Tibial nerve (tissue), 4 donors: ENCODE measurements at regions not wholly inside any gene's neighbourhood (a gene's known extent, or its start where the extent isn't known, plus 50 kb on each side); places are given as distances from the start of the nearest gene placed in this dataset.
"Not testable (repeated sequence)": the region's sequence is repeated elsewhere in the genome, so short reads cannot be mapped to it uniquely, and the experiment has no call there.

Experiments
- DNase-seq, 2 donors: peaks; one replicate each; pipeline ENCODE4 v3.0.0-alpha.2; 2019; ENCODE audit warnings: low spot score in 2 of 2
- H3K27ac ChIP-seq, 4 donors: fragments of 200-600 bp; sonication (generic) in 3 of 4; one replicate each; pipeline ENCODE4 v1.5.1; 2017 to 2019; ENCODE audit warnings: mild to moderate bottlenecking in 1 of 4
- H3K27me3 ChIP-seq, 2 donors: fragments of 200-600 bp; sonication (generic) in 1 of 2; one replicate each; pipeline versions ENCODE4 v1.5.1 to v1.6.0; 2017 to 2019
- H3K36me3 ChIP-seq, 3 donors: fragments of 200-600 bp; sonication (generic); one replicate each; pipeline ENCODE4 v1.5.1; 2018 to 2019
- H3K4me1 ChIP-seq, 4 donors: fragments of 200-600 bp; sonication (generic) in 3 of 4; one replicate each; pipeline ENCODE4 v1.5.1; 2017 to 2019
- H3K4me3 ChIP-seq, 4 donors: fragments of 200-600 bp; sonication (generic) in 3 of 4; one replicate each; pipeline ENCODE4 v1.5.1; 2017 to 2019; ENCODE audit warnings: mild to moderate bottlenecking in 1 of 4, moderate library complexity in 1 of 4
- H3K9me3 ChIP-seq, 4 donors: fragments of 200-600 bp; sonication (generic) in 3 of 4; one replicate each; pipeline ENCODE4 v1.5.1; 2017 to 2019
- EP300 ChIP-seq, 2 donors: sonication (generic); formaldehyde crosslinking; IDR thresholded peaks; one replicate each; pipeline ENCODE4 v1.6.1; 2017; ENCODE audit warnings: antibody characterized with exemption in 2 of 2, mild to moderate bottlenecking in 1 of 2
- POLR2A ChIP-seq, 2 donors: fragments of 450-650 bp; IDR thresholded peaks; one replicate each; pipeline ENCODE4 v1.6.1; 2017; ENCODE audit warnings: antibody characterized with exemption in 2 of 2, mild to moderate bottlenecking in 2 of 2, moderate library complexity in 2 of 2
- WGBS, 2 donors: methylation state at CpG; one replicate each; pipeline ENCODE4 v1.1.5; 2018; 5-methylcytosine and 5-hydroxymethylcytosine counted together
- TF ChIP-seq, protein P1 (sequence below), 5 experiments: fragments of 200-600 bp in 3 of 5; fragments of 450-650 bp in 2 of 5; sonication (generic) in 3 of 5; IDR thresholded peaks; one replicate each; pipeline ENCODE4 v1.5.1; 2016 to 2019; ENCODE audit warnings: antibody characterized with exemption in 5 of 5, mild to moderate bottlenecking in 3 of 5, moderate library complexity in 2 of 5

DNA sequence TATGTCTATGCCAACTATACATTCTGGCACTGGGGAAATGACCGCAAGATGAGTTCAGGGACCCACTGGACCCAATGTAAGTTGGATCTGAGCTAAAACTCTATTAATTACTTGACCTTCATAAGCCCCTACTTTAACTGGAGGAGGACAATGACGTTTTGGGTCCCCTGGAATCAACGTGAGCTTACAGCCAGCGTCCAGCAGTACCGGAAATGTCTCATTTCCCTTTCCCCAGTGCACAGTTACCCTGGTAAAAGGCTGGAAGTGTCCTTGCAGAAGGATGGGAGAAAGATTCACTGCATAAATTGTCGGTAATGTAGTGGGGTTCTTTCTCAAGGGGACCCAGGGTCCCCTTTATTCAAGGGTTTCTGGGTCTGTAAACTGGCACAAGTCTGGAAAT is 1297.6 kb upstream of the ACVR2A start:
- no peaks in the 10 kb centered on the region for H3K4me1 ChIP-seq
- no peak overlapping the region for H3K4me3 ChIP-seq
- 89 to 93% methylated on average over 6 of the region's 6 CpGs for WGBS, 2 donors
- H3K27ac ChIP-seq, result no peak overlapping the region
- H3K36me3 ChIP-seq, result no peaks in the 10 kb centered on the region
- TF ChIP-seq, protein P1, sequence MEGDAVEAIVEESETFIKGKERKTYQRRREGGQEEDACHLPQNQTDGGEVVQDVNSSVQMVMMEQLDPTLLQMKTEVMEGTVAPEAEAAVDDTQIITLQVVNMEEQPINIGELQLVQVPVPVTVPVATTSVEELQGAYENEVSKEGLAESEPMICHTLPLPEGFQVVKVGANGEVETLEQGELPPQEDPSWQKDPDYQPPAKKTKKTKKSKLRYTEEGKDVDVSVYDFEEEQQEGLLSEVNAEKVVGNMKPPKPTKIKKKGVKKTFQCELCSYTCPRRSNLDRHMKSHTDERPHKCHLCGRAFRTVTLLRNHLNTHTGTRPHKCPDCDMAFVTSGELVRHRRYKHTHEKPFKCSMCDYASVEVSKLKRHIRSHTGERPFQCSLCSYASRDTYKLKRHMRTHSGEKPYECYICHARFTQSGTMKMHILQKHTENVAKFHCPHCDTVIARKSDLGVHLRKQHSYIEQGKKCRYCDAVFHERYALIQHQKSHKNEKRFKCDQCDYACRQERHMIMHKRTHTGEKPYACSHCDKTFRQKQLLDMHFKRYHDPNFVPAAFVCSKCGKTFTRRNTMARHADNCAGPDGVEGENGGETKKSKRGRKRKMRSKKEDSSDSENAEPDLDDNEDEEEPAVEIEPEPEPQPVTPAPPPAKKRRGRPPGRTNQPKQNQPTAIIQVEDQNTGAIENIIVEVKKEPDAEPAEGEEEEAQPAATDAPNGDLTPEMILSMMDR (IDR thresholded peaks at IDR 0.05), result no peak
- H3K27me3 ChIP-seq, result no peaks in the 10 kb centered on the region
- H3K9me3 ChIP-seq, result no peaks in the 10 kb centered on the region
- DNase-seq, result no peak

GRCh38 chr2:146544701-146545100 is 1300.1 kb upstream of the ACVR2A start:
- H3K4me1 ChIP-seq, result no peaks in the 10 kb centered on the region
- H3K36me3 ChIP-seq, result no peaks in the 10 kb centered on the region
- no peaks in the 10 kb centered on the region for H3K9me3 ChIP-seq
- H3K27me3 ChIP-seq, result no peaks in the 10 kb centered on the region
- H3K4me3 ChIP-seq, result no peak overlapping the region
- 89 to 92% methylated on average over 5 of the region's 5 CpGs for WGBS, 2 donors
- no peak for DNase-seq
- no peak overlapping the region for H3K27ac ChIP-seq
- TF ChIP-seq, protein P1 (IDR thresholded peaks at IDR 0.05), result no peak
- TF ChIP-seq POLR2A (IDR thresholded peaks at IDR 0.05), result no peak

DNA sequence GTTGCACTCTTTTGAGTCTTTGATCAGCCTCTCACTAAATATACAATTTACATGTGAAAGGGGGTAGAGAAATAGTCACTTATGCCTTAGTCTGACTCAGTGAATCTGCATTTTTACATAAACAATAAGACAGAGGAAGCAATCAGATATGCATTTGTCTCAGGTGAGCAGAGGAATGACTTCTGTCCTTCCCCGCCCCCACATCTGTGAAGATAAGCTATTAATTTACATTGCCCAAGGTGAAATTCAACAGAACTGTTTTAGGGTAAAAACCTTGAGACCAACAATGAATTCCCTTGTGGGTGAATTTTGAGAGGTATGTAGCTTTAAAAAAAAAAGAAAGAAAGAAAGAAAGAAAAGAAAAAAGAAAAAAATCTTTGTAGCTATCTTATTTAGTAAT is 1302.9 kb upstream of the ACVR2A start:
- H3K9me3 ChIP-seq, result no peaks in the 10 kb centered on the region
- H3K36me3 ChIP-seq, result no peaks in the 10 kb centered on the region
- no peak overlapping the region for H3K27ac ChIP-seq
- no peaks in the 10 kb centered on the region for H3K4me1 ChIP-seq
- no peak for DNase-seq
- TF ChIP-seq, protein P1 (IDR thresholded peaks at IDR 0.05), result no peak
- TF ChIP-seq POLR2A (IDR thresholded peaks at IDR 0.05) (no peak), EP300 (IDR thresholded peaks at IDR 0.05) (no peak)
- no peaks in the 10 kb centered on the region for H3K27me3 ChIP-seq
- WGBS, 2 donors, result 86 to 100% methylated on average over 1 of the region's 1 CpG
- no peak overlapping the region for H3K4me3 ChIP-seq

GRCh38 chr2:146540271-146540932 is 1304.4 kb upstream of the ACVR2A start:
- WGBS, 2 donors, result 46 to 56% methylated on average over 3 of the region's 3 CpGs
- no peak overlapping the region for H3K27ac ChIP-seq
- TF ChIP-seq, protein P1 (IDR thresholded peaks at IDR 0.05), result no peak
- TF ChIP-seq POLR2A (IDR thresholded peaks at IDR 0.05) (no peak), EP300 (IDR thresholded peaks at IDR 0.05) (no peak)
- DNase-seq, result no peak
- H3K27me3 ChIP-seq, result no peaks in the 10 kb centered on the region
- H3K36me3 ChIP-seq, result no peaks in the 10 kb centered on the region
- no peak overlapping the region for H3K4me3 ChIP-seq
- H3K4me1 ChIP-seq, result no peaks in the 10 kb centered on the region
- no peaks in the 10 kb centered on the region for H3K9me3 ChIP-seq

DNA sequence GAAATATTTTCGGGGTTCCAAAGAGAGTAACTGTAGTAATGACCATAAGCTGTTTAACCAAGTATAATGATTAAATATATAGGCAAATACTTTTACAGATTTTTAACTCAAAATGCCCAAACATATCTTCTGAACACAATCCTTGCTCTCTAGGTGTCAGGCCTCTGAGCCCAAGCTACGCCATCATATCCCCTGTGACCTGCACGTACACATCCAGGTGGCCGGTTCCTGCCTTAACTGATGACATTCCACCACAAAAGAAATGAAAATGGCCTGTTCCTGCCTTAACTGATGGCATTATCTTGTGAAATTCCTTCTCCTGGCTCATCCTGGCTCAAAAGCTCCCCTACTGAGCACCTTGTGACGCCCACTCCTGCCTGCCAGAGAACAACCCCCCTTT is 1305.1 kb upstream of the ACVR2A start:
- H3K36me3 ChIP-seq, H3K4me3 ChIP-seq, DNase-seq, H3K27me3 ChIP-seq, H3K9me3 ChIP-seq, H3K4me1 ChIP-seq, H3K27ac ChIP-seq: not testable (repeated sequence)
- 93 to 95% methylated on average over 5 of the region's 5 CpGs for WGBS, 2 donors

- H3K27me3 ChIP-seq, result no peaks in the 10 kb centered on the region
- 93 to 94% methylated on average over 2 of the region's 2 CpGs for WGBS, 2 donors
- H3K27ac ChIP-seq, result no peak overlapping the region
- H3K36me3 ChIP-seq, result no peaks in the 10 kb centered on the region
- DNase-seq, result no peak
- TF ChIP-seq POLR2A (IDR thresholded peaks at IDR 0.05) (no peak), EP300 (IDR thresholded peaks at IDR 0.05) (no peak)
- TF ChIP-seq, protein P1 (IDR thresholded peaks at IDR 0.05), result no peak
- H3K9me3 ChIP-seq, result no peaks in the 10 kb centered on the region
- H3K4me3 ChIP-seq, result no peak overlapping the region
- no peaks in the 10 kb centered on the region for H3K4me1 ChIP-seq
These were observed 1307.4 kb upstream of the ACVR2A start for GRCh38 chr2:146537477-146537876.
